ENCODE measurements at regions not wholly inside any gene's neighbourhood (a gene's known extent, or its start where the extent isn't known, plus 50 kb on each side); places are given as distances from the start of the nearest gene placed in this dataset.

DNA sequence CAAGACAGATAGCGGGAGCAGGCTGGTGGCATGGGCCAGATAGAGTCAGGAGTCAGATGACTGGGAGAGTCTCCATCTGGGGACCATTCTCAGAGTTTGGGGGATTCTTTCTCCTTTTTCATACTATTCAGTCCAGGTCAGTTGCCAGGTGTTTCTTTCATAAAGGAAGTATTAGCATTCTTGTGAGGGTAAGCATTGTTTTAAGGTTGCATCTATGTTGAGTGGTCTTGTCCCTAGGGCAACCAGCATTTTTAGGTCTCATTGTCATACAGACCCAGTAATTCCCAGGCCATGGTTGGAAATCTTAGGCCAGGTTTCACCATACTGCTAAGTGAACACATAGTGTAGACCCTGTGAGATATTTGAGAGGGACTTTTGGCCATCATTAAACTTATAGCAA is 122.3 kb upstream of the POC5 start:
- TF ChIP-seq, protein P1, sequence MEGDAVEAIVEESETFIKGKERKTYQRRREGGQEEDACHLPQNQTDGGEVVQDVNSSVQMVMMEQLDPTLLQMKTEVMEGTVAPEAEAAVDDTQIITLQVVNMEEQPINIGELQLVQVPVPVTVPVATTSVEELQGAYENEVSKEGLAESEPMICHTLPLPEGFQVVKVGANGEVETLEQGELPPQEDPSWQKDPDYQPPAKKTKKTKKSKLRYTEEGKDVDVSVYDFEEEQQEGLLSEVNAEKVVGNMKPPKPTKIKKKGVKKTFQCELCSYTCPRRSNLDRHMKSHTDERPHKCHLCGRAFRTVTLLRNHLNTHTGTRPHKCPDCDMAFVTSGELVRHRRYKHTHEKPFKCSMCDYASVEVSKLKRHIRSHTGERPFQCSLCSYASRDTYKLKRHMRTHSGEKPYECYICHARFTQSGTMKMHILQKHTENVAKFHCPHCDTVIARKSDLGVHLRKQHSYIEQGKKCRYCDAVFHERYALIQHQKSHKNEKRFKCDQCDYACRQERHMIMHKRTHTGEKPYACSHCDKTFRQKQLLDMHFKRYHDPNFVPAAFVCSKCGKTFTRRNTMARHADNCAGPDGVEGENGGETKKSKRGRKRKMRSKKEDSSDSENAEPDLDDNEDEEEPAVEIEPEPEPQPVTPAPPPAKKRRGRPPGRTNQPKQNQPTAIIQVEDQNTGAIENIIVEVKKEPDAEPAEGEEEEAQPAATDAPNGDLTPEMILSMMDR (IDR thresholded peaks at IDR 0.05; ENCODE audit: low read depth, low read length) = no peak
- no peak for TF ChIP-seq EZH2phosphoT487 (IDR thresholded peaks at IDR 0.05; ENCODE audit: low read depth)

Measured in OCI-LY3 (cell line).